Prostate gland (tissue), 2 donors: ENCODE measurements at regions not wholly inside any gene's neighbourhood (a gene's known extent, or its start where the extent isn't known, plus 50 kb on each side); places are given as distances from the start of the nearest gene placed in this dataset.

Experiments used
- DNase-seq: peaks from one replicate; pipeline ENCODE4 v3.0.0-alpha.2; 2019; ENCODE audit warnings: low spot score
- H3K27ac ChIP-seq, 2 donors: fragments of 200-600 bp; sonication (generic); 2 replicates each; pipeline ENCODE4 v1.5.1; 2017 to 2019
- H3K27me3 ChIP-seq: fragments of 200-600 bp; sonication (generic); replicated peaks from 2 replicates; pipeline ENCODE4 v1.5.1; 2019; ENCODE audit not compliant: insufficient read depth
- H3K36me3 ChIP-seq, 2 donors: fragments of 200-600 bp; sonication (generic); 1 replicate in 1 of 2; 2 replicates in 1 of 2; pipeline versions ENCODE4 v1.5.1 to v1.8.1; 2017 to 2019
- H3K4me1 ChIP-seq: fragments of 200-600 bp; sonication (generic); replicated peaks from 2 replicates; pipeline ENCODE4 v1.5.1; 2019
- H3K4me3 ChIP-seq, 2 donors: fragments of 200-600 bp; sonication (generic); 2 replicates each; pipeline ENCODE4 v1.5.1; 2017 to 2019
- H3K9me3 ChIP-seq: fragments of 200-600 bp; sonication (generic); 2 replicates; pipeline ENCODE4 v1.5.1; 2017
- CTCF ChIP-seq, 4 experiments: fragments of 200-600 bp in 2 of 4; fragments of 450-650 bp in 2 of 4; sonication (generic) in 2 of 4; IDR thresholded peaks; 1 replicate in 3 of 4; 2 replicates in 1 of 4; pipeline ENCODE4 v1.5.1; 2016 to 2019; ENCODE audit warnings: antibody characterized with exemption in 4 of 4, mild to moderate bottlenecking in 2 of 4, moderate library complexity in 2 of 4
- POLR2A ChIP-seq: fragments of 450-650 bp; IDR thresholded peaks from one replicate; pipeline ENCODE4 v1.6.1; 2016; ENCODE audit warnings: antibody characterized with exemption, mild to moderate bottlenecking
- POLR2AphosphoS5 ChIP-seq: sonication (generic); formaldehyde crosslinking; IDR thresholded peaks from one replicate; pipeline ENCODE4 v1.6.1; 2017; ENCODE audit warnings: antibody characterized with exemption
- WGBS: methylation state at CpG from one replicate; pipeline ENCODE4 v1.1.5; 2018; 5-methylcytosine and 5-hydroxymethylcytosine counted together
- intact Hi-C: fragments of 100-400 bp; cut with DNase I; formaldehyde crosslinking; loops from one replicate; pipeline ENCODE4 v1.14.2; 2022

- no peak for TF ChIP-seq POLR2AphosphoS5
- TF ChIP-seq CTCF (IDR thresholded peaks at IDR 0.05): no peak
- TF ChIP-seq POLR2A: no peak
- Histone ChIP-seq H3K4me3 (no peak overlapping the region), H3K4me1 (no peaks in the 10 kb centered on the region), H3K27me3 (no peaks in the 10 kb centered on the region), H3K36me3 (no peaks in the 10 kb centered on the region), H3K9me3 (no peaks in the 10 kb centered on the region), H3K27ac (no peak overlapping the region)
- DNase-seq: no peak
- 83% methylated on average over 6 of the region's 6 CpGs for WGBS
- intact Hi-C loops: no loop called here
These were observed 189.6 kb upstream of the SFSWAP start for GRCh38 chr12:131521326-131521725.

- 81% methylated on average over 19 of the region's 23 CpGs for WGBS
- Histone ChIP-seq H3K4me3 (no peak overlapping the region), H3K27ac (no peak overlapping the region), H3K4me1 (no peaks in the 10 kb centered on the region), H3K9me3 (no peaks in the 10 kb centered on the region), H3K36me3 (no peaks in the 10 kb centered on the region), H3K27me3 (no peaks in the 10 kb centered on the region)
- DNase-seq: no peak
- no peak for TF ChIP-seq CTCF (IDR thresholded peaks at IDR 0.05)
- intact Hi-C loops: no loop called here
These were observed 184.9 kb upstream of the SFSWAP start for GRCh38 chr12:131525795-131526508.

- no peak overlapping the region for H3K27ac ChIP-seq
- WGBS: 76% methylated on average over 11 of the region's 11 CpGs
- no peak for TF ChIP-seq CTCF (IDR thresholded peaks at IDR 0.05)
- no peak for TF ChIP-seq POLR2AphosphoS5
- no peak for TF ChIP-seq POLR2A
- H3K4me1 ChIP-seq: no peaks in the 10 kb centered on the region
- no peaks in the 10 kb centered on the region for H3K27me3 ChIP-seq
- no peaks in the 10 kb centered on the region for H3K36me3 ChIP-seq
- H3K4me3 ChIP-seq: no peak overlapping the region
- no peak for DNase-seq
- intact Hi-C loops: no loop called here
- H3K9me3 ChIP-seq: no peaks in the 10 kb centered on the region
These were observed 183.8 kb upstream of the SFSWAP start for GRCh38 chr12:131527092-131527491.

- H3K4me3 ChIP-seq: no peak overlapping the region
- no peak for DNase-seq
- no peaks in the 10 kb centered on the region for H3K27me3 ChIP-seq
- H3K9me3 ChIP-seq: no peaks in the 10 kb centered on the region
- no peak overlapping the region for H3K27ac ChIP-seq
- no peaks in the 10 kb centered on the region for H3K36me3 ChIP-seq
- intact Hi-C loops: no loop called here
- H3K4me1 ChIP-seq: no peaks in the 10 kb centered on the region
- no peak for TF ChIP-seq POLR2A
- TF ChIP-seq POLR2AphosphoS5: no peak
- TF ChIP-seq CTCF (IDR thresholded peaks at IDR 0.05): no peak
- whole genome bisulfite sequencing: 71% methylated on average over 9 of the region's 9 CpGs
These were observed 183.2 kb upstream of the SFSWAP start for GRCh38 chr12:131527736-131528135.

GRCh38 chr12:131528144-131528543 lies 182.7 kb upstream of the SFSWAP start:
- no peaks in the 10 kb centered on the region for H3K27me3 ChIP-seq
- WGBS: 84% methylated on average over 9 of the region's 11 CpGs
- intact Hi-C loops: no loop called here
- TF ChIP-seq POLR2AphosphoS5: no peak
- no peak for TF ChIP-seq CTCF (IDR thresholded peaks at IDR 0.05)
- TF ChIP-seq POLR2A: no peak
- H3K9me3 ChIP-seq: no peaks in the 10 kb centered on the region
- DNase-seq: no peak
- H3K4me3 ChIP-seq: no peak overlapping the region
- H3K27ac ChIP-seq: no peak overlapping the region
- no peaks in the 10 kb centered on the region for H3K4me1 ChIP-seq
- no peaks in the 10 kb centered on the region for H3K36me3 ChIP-seq
